ENCODE measurements at regions not wholly inside any gene's neighbourhood (a gene's known extent, or its start where the extent isn't known, plus 50 kb on each side); places are given as distances from the start of the nearest gene placed in this dataset.
"Not testable (repeated sequence)": the region's sequence is repeated elsewhere in the genome, so short reads cannot be mapped to it uniquely, and the experiment has no call there.

GRCh38 chr6:91198588-91199255 lies 611.9 kb upstream of the MAP3K7 start:
- H3K27me3 Mint-ChIP-seq = no peaks in the 10 kb centered on the region
- no peak for ATAC-seq (replicated peaks)
- no peak for DNase-seq

DNA sequence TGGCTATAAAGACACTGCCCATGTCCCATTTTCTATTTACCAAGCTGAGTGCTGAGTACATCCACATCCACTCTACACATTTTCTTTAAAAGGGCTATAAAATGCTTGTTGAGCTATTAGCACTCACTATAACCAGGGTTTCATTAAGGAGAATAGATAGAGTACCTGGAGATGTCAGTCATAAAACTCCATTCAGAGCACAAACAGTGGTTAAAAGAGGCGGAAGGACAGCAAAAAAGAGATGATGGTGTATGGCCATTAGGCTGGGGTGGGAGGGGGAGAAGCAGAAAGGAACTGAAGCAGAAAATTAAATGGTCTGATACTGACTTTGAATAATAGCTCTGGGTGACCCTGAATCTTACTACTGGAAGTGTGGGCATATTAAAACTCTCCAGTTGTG lies 609.9 kb upstream of the MAP3K7 start:
- H3K4me3 Mint-ChIP-seq = no peak overlapping the region
- DNase-seq (no peak), ATAC-seq (replicated peaks) (no peak)
- H3K9me3 Mint-ChIP-seq = peaks cover 15 to 18% of the 10 kb centered on the region in 2 donors
- H3K4me1 Mint-ChIP-seq (ENCODE audit: low read depth in 2 of 2) = no peaks in the 10 kb centered on the region
- H3K36me3 Mint-ChIP-seq (ENCODE audit: insufficient read depth) = no peaks in the 10 kb centered on the region
- no peaks in the 10 kb centered on the region for H3K27me3 Mint-ChIP-seq
- no peak overlapping the region for H3K27ac Mint-ChIP-seq

More at GRCh38 chr6:91198588-91199255, 611.9 kb upstream of the MAP3K7 start:
- H3K9me3 Mint-ChIP-seq = peaks cover 2 to 8% of the 10 kb centered on the region in 2 donors
- H3K4me1 Mint-ChIP-seq (ENCODE audit: low read depth in 2 of 2) = no peaks in the 10 kb centered on the region
- H3K4me3 Mint-ChIP-seq = no peak overlapping the region
- no peak overlapping the region for H3K27ac Mint-ChIP-seq
- H3K36me3 Mint-ChIP-seq (ENCODE audit: insufficient read depth) = no peaks in the 10 kb centered on the region

- no peak for ATAC-seq (replicated peaks)
- Mint-ChIP-seq H3K4me3 (no peak overlapping the region), H3K27ac (no peak overlapping the region), H3K4me1 (ENCODE audit: low read depth in 2 of 2) (no peaks in the 10 kb centered on the region), H3K27me3 (no peaks in the 10 kb centered on the region), H3K36me3 (ENCODE audit: insufficient read depth) (no peaks in the 10 kb centered on the region), H3K9me3 (peaks cover 16 to 30% of the 10 kb centered on the region in 2 donors)
- no peak for DNase-seq
Observed at GRCh38 chr6:91193446-91193845, 606.6 kb upstream of the MAP3K7 start.

- not testable (repeated sequence) for H3K36me3 Mint-ChIP-seq (ENCODE audit: insufficient read depth); H3K27me3 Mint-ChIP-seq; H3K27ac Mint-ChIP-seq; DNase-seq; H3K4me3 Mint-ChIP-seq; H3K4me1 Mint-ChIP-seq (ENCODE audit: low read depth in 2 of 2); ATAC-seq (replicated peaks)
- H3K9me3 Mint-ChIP-seq = peaks cover 16 to 30% of the 10 kb centered on the region in 2 donors
Observed at GRCh38 chr6:91190041-91190440, 603.2 kb upstream of the MAP3K7 start.

GRCh38 chr6:91185072-91185471 lies 598.2 kb upstream of the MAP3K7 start:
- H3K27me3 Mint-ChIP-seq = no peaks in the 10 kb centered on the region
- no peak overlapping the region for H3K27ac Mint-ChIP-seq
- ATAC-seq (replicated peaks) (no peak), DNase-seq (no peak)
- no peaks in the 10 kb centered on the region for H3K4me1 Mint-ChIP-seq (ENCODE audit: low read depth in 2 of 2)
- no peak overlapping the region for H3K4me3 Mint-ChIP-seq
- peaks cover 0 to 10% of the 10 kb centered on the region in 2 donors for H3K9me3 Mint-ChIP-seq
- no peaks in the 10 kb centered on the region for H3K36me3 Mint-ChIP-seq (ENCODE audit: insufficient read depth)

GRCh38 chr6:91181416-91181815 lies 594.5 kb upstream of the MAP3K7 start:
- no peaks in the 10 kb centered on the region for H3K4me1 Mint-ChIP-seq (ENCODE audit: low read depth in 2 of 2)
- H3K36me3 Mint-ChIP-seq (ENCODE audit: insufficient read depth) = no peaks in the 10 kb centered on the region
- H3K4me3 Mint-ChIP-seq = no peak overlapping the region
- H3K9me3 Mint-ChIP-seq = no peaks in the 10 kb centered on the region
- H3K27me3 Mint-ChIP-seq = no peaks in the 10 kb centered on the region
- no peak overlapping the region for H3K27ac Mint-ChIP-seq
- ATAC-seq (replicated peaks) (no peak), DNase-seq (no peak)

GRCh38 chr6:91173651-91174050 lies 586.8 kb upstream of the MAP3K7 start:
- H3K36me3 Mint-ChIP-seq (ENCODE audit: insufficient read depth) = no peaks in the 10 kb centered on the region
- H3K4me1 Mint-ChIP-seq (ENCODE audit: low read depth in 2 of 2) = no peaks in the 10 kb centered on the region
- no peaks in the 10 kb centered on the region for H3K9me3 Mint-ChIP-seq
- no peaks in the 10 kb centered on the region for H3K27me3 Mint-ChIP-seq
- H3K4me3 Mint-ChIP-seq = no peak overlapping the region
- no peak overlapping the region for H3K27ac Mint-ChIP-seq
- ATAC-seq (replicated peaks) (no peak), DNase-seq (no peak)

DNA sequence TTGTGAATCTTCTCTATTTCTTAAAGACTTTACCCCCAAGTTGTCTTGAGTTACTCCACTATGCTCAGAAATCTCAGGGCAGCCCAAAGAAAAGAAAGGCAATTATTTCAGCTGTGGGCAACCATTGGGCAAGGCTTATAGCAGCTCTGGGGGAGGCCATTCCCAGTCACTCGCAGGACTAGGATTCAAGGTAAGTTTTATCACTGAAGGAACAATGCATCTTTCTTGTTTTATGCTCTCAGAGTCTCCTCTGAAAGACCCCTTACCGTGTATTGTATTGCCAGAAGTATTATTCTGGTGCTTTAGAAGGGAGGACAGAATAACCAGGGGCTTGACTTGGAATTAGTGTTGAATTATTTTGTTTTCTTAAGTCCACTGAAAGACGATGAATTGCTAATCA lies 586.3 kb upstream of the MAP3K7 start:
- DNase-seq = no peak
- H3K27me3 Mint-ChIP-seq = no peaks in the 10 kb centered on the region
- no peak overlapping the region for H3K4me3 Mint-ChIP-seq
- H3K9me3 Mint-ChIP-seq = no peaks in the 10 kb centered on the region
- no peak overlapping the region for H3K27ac Mint-ChIP-seq
- ATAC-seq (replicated peaks) = no peak
- H3K36me3 Mint-ChIP-seq (ENCODE audit: insufficient read depth) = no peaks in the 10 kb centered on the region
- H3K4me1 Mint-ChIP-seq (ENCODE audit: low read depth in 2 of 2) = no peaks in the 10 kb centered on the region

DNA sequence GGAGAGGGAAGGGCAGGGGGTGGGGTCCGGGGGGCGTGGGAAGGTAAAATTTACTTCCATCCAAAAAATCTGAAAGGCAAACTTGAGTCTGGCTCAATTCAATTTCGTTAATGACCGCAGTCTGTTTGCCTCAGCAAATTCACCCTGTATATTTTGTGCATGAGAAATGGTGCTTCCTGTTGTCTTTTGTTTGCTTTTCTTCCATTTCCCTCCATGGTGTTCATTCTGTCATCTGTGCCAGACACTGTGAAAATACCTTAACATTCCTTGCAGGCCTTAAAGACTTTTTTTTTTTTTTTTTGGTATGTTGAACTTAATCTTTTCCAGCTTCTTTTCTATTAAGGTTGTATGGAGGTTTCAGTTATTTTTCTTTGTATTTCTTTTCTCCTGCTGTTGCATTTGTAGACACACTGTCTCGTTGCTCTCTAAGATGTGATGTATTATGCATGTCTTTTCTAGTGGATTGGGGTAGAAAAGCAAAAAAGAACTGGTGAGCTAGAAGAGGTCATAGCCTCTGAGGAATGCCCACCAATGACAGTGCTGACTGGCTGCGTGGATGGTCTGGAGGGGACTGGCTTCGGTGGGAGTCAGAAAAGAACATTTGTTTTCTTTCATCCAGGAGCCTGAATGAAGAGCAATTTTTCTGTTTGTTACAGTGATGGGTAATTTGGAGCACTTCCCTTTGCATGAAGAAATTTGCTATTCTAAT lies 585.0 kb upstream of the MAP3K7 start:
- Mint-ChIP-seq H3K36me3 (ENCODE audit: insufficient read depth) (no peaks in the 10 kb centered on the region), H3K4me1 (ENCODE audit: low read depth in 2 of 2) (no peaks in the 10 kb centered on the region), H3K27me3 (no peaks in the 10 kb centered on the region), H3K4me3 (no peak overlapping the region), H3K27ac (no peak overlapping the region), H3K9me3 (no peaks in the 10 kb centered on the region)
- DNase-seq = no peak
- ATAC-seq (replicated peaks) = no peak

- ATAC-seq (replicated peaks) (no peak), DNase-seq (no peak)
- H3K27ac Mint-ChIP-seq = no peak overlapping the region
- no peaks in the 10 kb centered on the region for H3K9me3 Mint-ChIP-seq
- no peaks in the 10 kb centered on the region for H3K36me3 Mint-ChIP-seq (ENCODE audit: insufficient read depth)
- no peaks in the 10 kb centered on the region for H3K27me3 Mint-ChIP-seq
- H3K4me3 Mint-ChIP-seq = no peak overlapping the region
- H3K4me1 Mint-ChIP-seq (ENCODE audit: low read depth in 2 of 2) = no peaks in the 10 kb centered on the region
Observed at GRCh38 chr6:91167846-91168245, 581.0 kb upstream of the MAP3K7 start.

DNA sequence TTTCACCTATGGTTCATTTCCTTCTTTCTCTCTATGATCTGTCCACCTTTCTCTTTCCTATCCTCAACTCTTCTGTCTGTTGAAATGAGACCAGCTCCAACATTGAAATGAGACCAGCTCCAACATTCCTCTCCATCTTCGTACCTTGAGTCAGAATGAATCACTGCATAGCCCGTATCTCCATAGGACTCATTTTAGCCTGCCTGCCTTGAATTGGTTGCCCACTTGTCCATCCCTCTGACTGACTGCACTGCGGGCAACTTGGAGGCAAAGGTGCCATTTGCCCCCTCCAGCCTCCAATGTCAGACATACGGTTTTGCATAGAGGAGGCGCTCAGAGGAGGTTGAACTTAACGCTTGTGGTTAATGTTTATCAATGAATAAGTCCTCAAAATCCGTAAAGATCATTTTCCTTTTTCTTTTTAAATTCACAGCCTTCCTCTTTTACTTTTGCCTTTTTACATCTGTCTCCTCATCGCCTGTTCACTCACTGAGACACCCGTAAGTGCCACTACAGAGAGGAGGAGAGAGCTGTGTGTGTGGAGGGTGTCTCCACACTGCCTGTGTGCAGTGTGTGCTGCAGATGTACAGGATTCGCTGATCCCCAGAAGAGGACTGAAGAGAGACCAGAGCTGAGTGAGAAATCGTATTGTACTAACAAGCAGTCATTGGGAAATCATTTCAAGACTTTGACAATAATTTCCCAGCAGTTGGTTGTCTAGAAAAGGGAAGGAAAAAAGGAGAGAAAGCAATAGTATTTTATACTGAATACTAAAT lies 579.6 kb upstream of the MAP3K7 start:
- no peak for ATAC-seq (replicated peaks)
- H3K27me3 Mint-ChIP-seq = no peaks in the 10 kb centered on the region
- no peaks in the 10 kb centered on the region for H3K36me3 Mint-ChIP-seq (ENCODE audit: insufficient read depth)
- no peaks in the 10 kb centered on the region for H3K9me3 Mint-ChIP-seq
- DNase-seq = no peak
- H3K4me3 Mint-ChIP-seq = no peak overlapping the region
- H3K27ac Mint-ChIP-seq = no peak overlapping the region
- H3K4me1 Mint-ChIP-seq (ENCODE audit: low read depth in 2 of 2) = no peaks in the 10 kb centered on the region

GRCh38 chr6:91164105-91164504 lies 577.2 kb upstream of the MAP3K7 start:
- H3K4me1 Mint-ChIP-seq (ENCODE audit: low read depth in 2 of 2) = no peaks in the 10 kb centered on the region
- H3K9me3 Mint-ChIP-seq = no peaks in the 10 kb centered on the region
- H3K27ac Mint-ChIP-seq = no peak overlapping the region
- H3K27me3 Mint-ChIP-seq = no peaks in the 10 kb centered on the region
- H3K4me3 Mint-ChIP-seq = no peak overlapping the region
- no peak for DNase-seq
- ATAC-seq (replicated peaks) = no peak
- H3K36me3 Mint-ChIP-seq (ENCODE audit: insufficient read depth) = no peaks in the 10 kb centered on the region

- Mint-ChIP-seq H3K27ac (no peak overlapping the region), H3K4me1 (ENCODE audit: low read depth in 2 of 2) (no peaks in the 10 kb centered on the region), H3K4me3 (no peak overlapping the region)
Observed at GRCh38 chr6:91161246-91161645, 574.4 kb upstream of the MAP3K7 start.

More at GRCh38 chr6:91161246-91161645, 574.4 kb upstream of the MAP3K7 start:
- DNase-seq (no peak), ATAC-seq (replicated peaks) (no peak)
- Mint-ChIP-seq H3K36me3 (ENCODE audit: insufficient read depth) (no peaks in the 10 kb centered on the region), H3K27me3 (no peaks in the 10 kb centered on the region), H3K9me3 (no peaks in the 10 kb centered on the region)

Measured in effector memory CD8-positive, alpha-beta T cell (primary cell).